Liver (tissue), 3 donors: ENCODE measurements at regions not wholly inside any gene's neighbourhood (a gene's known extent, or its start where the extent isn't known, plus 50 kb on each side); places are given as distances from the start of the nearest gene placed in this dataset.
"Not testable (repeated sequence)": the region's sequence is repeated elsewhere in the genome, so short reads cannot be mapped to it uniquely, and the experiment has no call there.

Experiments
- FOXA2 ChIP-seq: IDR thresholded peaks from 2 replicates; pipeline ENCODE4 v1.6.1; 2016; ENCODE audit warnings: antibody characterized with exemption
- GABPA ChIP-seq, 2 donors: IDR thresholded peaks in 1 of 2; conservative IDR thresholded peaks in 1 of 2; 2 replicates each; pipeline ENCODE4 v1.6.1; 2016; ENCODE audit warnings: antibody characterized with exemption in 2 of 2, mild to moderate bottlenecking in 1 of 2, moderate library complexity in 1 of 2
- NR2F2 ChIP-seq: IDR thresholded peaks from 2 replicates; pipeline ENCODE4 v1.6.1; 2016; ENCODE audit warnings: antibody characterized with exemption
- RAD21 ChIP-seq, 2 donors: IDR thresholded peaks; 2 replicates each; pipeline ENCODE4 v1.6.1; 2016; ENCODE audit warnings: antibody characterized with exemption in 2 of 2, mild to moderate bottlenecking in 2 of 2
- RXRA ChIP-seq, 2 donors: IDR thresholded peaks; 2 replicates each; pipeline ENCODE4 v1.6.1; 2017 to 2018; ENCODE audit warnings: antibody characterized with exemption in 2 of 2, mild to moderate bottlenecking in 1 of 2
- SP1 ChIP-seq: IDR thresholded peaks from 2 replicates; pipeline ENCODE4 v1.6.1; 2018; ENCODE audit warnings: antibody characterized with exemption, mild to moderate bottlenecking
- TAF1 ChIP-seq: conservative IDR thresholded peaks from 2 replicates; pipeline ENCODE4 v1.6.1; 2016; ENCODE audit warnings: antibody characterized with exemption, mild to moderate bottlenecking
- YY1 ChIP-seq: IDR thresholded peaks from 2 replicates; pipeline ENCODE4 v1.6.1; 2016; ENCODE audit warnings: antibody characterized with exemption, mild to moderate bottlenecking
- TF ChIP-seq, protein P1 (sequence below): fragments of 150-350 bp; IDR thresholded peaks from 2 replicates; pipeline ENCODE4 v1.5.1; 2017; ENCODE audit warnings: improper control_type of control experiment, low read depth, low read length; ENCODE audit not compliant: missing input control
- TF ChIP-seq, protein P2 (sequence below): IDR thresholded peaks from 2 replicates; pipeline ENCODE4 v1.6.1; 2016; ENCODE audit warnings: antibody characterized with exemption
- TF ChIP-seq, protein P3 (sequence below): IDR thresholded peaks from 2 replicates; pipeline ENCODE4 v1.6.1; 2016; ENCODE audit warnings: antibody characterized with exemption, mild to moderate bottlenecking
- donor health status: healthy.
- donor health status: healthy.

DNA sequence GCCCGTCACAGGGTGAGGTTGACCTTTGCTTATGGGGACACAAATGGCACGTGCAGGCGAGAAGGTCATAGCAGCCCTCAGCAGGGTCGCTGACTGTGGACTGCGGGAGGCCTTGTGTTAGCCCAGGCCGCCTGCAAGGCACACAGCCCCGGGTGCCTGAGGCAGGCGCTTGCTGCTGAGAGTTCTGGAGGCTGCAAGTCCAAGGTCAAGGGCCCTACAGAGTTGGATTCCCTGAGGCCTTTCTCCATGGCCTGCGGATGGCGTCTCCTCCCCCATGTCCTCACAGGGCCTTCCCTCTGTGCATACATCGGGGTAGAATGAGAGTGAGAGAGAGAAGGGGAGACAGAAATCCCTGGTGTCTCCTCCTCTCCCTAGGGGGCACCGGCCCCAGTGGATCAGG is 202.3 kb downstream of the BANP start:
- not testable (repeated sequence) for TF ChIP-seq RAD21 (IDR thresholded peaks at IDR 0.05); RXRA (IDR thresholded peaks at IDR 0.05); SP1; YY1; TAF1; NR2F2; GABPA (IDR thresholded peaks at IDR 0.05 in 1 of 2, conservative IDR thresholded peaks at IDR 0.05 in 1 of 2); FOXA2
- TF ChIP-seq, protein P1, sequence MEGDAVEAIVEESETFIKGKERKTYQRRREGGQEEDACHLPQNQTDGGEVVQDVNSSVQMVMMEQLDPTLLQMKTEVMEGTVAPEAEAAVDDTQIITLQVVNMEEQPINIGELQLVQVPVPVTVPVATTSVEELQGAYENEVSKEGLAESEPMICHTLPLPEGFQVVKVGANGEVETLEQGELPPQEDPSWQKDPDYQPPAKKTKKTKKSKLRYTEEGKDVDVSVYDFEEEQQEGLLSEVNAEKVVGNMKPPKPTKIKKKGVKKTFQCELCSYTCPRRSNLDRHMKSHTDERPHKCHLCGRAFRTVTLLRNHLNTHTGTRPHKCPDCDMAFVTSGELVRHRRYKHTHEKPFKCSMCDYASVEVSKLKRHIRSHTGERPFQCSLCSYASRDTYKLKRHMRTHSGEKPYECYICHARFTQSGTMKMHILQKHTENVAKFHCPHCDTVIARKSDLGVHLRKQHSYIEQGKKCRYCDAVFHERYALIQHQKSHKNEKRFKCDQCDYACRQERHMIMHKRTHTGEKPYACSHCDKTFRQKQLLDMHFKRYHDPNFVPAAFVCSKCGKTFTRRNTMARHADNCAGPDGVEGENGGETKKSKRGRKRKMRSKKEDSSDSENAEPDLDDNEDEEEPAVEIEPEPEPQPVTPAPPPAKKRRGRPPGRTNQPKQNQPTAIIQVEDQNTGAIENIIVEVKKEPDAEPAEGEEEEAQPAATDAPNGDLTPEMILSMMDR: not testable (repeated sequence)
- TF ChIP-seq, protein P2, sequence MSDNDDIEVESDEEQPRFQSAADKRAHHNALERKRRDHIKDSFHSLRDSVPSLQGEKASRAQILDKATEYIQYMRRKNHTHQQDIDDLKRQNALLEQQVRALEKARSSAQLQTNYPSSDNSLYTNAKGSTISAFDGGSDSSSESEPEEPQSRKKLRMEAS: not testable (repeated sequence)
- TF ChIP-seq, protein P3, sequence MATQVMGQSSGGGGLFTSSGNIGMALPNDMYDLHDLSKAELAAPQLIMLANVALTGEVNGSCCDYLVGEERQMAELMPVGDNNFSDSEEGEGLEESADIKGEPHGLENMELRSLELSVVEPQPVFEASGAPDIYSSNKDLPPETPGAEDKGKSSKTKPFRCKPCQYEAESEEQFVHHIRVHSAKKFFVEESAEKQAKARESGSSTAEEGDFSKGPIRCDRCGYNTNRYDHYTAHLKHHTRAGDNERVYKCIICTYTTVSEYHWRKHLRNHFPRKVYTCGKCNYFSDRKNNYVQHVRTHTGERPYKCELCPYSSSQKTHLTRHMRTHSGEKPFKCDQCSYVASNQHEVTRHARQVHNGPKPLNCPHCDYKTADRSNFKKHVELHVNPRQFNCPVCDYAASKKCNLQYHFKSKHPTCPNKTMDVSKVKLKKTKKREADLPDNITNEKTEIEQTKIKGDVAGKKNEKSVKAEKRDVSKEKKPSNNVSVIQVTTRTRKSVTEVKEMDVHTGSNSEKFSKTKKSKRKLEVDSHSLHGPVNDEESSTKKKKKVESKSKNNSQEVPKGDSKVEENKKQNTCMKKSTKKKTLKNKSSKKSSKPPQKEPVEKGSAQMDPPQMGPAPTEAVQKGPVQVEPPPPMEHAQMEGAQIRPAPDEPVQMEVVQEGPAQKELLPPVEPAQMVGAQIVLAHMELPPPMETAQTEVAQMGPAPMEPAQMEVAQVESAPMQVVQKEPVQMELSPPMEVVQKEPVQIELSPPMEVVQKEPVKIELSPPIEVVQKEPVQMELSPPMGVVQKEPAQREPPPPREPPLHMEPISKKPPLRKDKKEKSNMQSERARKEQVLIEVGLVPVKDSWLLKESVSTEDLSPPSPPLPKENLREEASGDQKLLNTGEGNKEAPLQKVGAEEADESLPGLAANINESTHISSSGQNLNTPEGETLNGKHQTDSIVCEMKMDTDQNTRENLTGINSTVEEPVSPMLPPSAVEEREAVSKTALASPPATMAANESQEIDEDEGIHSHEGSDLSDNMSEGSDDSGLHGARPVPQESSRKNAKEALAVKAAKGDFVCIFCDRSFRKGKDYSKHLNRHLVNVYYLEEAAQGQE: not testable (repeated sequence)
